ENCODE measurements at regions not wholly inside any gene's neighbourhood (a gene's known extent, or its start where the extent isn't known, plus 50 kb on each side); places are given as distances from the start of the nearest gene placed in this dataset.

DNA sequence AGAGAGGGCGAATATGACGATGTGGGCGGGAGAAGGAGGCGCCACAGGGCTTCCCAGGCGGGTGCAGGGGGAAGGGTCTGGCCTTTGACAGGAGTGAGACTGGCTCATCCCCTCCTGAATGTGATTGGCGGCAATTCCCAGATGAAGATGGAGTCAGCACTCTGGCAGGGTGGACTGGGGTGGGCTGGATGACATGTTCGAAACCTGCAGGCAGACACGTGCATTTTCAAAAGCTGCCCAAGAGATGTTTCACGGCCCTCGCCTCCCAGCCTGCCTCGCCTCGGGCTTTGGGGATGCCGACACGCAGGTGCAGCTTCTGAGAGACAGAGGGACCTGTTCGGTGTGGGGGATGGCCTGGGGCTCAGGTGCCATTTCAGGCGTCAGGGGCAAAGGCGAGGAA is 66.8 kb upstream of the AFDN start:
- no peak overlapping the region for H3K27ac ChIP-seq (ENCODE audit: low read length)
- TF ChIP-seq, protein P1, sequence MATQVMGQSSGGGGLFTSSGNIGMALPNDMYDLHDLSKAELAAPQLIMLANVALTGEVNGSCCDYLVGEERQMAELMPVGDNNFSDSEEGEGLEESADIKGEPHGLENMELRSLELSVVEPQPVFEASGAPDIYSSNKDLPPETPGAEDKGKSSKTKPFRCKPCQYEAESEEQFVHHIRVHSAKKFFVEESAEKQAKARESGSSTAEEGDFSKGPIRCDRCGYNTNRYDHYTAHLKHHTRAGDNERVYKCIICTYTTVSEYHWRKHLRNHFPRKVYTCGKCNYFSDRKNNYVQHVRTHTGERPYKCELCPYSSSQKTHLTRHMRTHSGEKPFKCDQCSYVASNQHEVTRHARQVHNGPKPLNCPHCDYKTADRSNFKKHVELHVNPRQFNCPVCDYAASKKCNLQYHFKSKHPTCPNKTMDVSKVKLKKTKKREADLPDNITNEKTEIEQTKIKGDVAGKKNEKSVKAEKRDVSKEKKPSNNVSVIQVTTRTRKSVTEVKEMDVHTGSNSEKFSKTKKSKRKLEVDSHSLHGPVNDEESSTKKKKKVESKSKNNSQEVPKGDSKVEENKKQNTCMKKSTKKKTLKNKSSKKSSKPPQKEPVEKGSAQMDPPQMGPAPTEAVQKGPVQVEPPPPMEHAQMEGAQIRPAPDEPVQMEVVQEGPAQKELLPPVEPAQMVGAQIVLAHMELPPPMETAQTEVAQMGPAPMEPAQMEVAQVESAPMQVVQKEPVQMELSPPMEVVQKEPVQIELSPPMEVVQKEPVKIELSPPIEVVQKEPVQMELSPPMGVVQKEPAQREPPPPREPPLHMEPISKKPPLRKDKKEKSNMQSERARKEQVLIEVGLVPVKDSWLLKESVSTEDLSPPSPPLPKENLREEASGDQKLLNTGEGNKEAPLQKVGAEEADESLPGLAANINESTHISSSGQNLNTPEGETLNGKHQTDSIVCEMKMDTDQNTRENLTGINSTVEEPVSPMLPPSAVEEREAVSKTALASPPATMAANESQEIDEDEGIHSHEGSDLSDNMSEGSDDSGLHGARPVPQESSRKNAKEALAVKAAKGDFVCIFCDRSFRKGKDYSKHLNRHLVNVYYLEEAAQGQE (IDR thresholded peaks at IDR 0.05; ENCODE audit: borderline replicate concordance) = no peak
- no peak for TF ChIP-seq EP300 (conservative IDR thresholded peaks at IDR 0.05; ENCODE audit: poor library complexity, severe bottlenecking)
- H3F3A ChIP-seq (ENCODE audit: insufficient read depth, low read length, poor library complexity, severe bottlenecking) = no peaks in the 10 kb centered on the region
- no peak overlapping the region for H3K4me3 ChIP-seq (ENCODE audit: low read length)
- no peaks in the 10 kb centered on the region for H3K27me3 ChIP-seq (ENCODE audit: insufficient read depth, low read depth, low read length)
- H3K9me2 ChIP-seq (ENCODE audit: insufficient read depth, low read length) = no peaks in the 10 kb centered on the region
- no peaks in the 10 kb centered on the region for H4K20me1 ChIP-seq (ENCODE audit: insufficient read depth)
- H3K9ac ChIP-seq (ENCODE audit: low read length) = no peak overlapping the region
- H2AFZ ChIP-seq (ENCODE audit: low read depth, low read length) = no peak overlapping the region
- no peaks in the 10 kb centered on the region for H3K79me2 ChIP-seq (replicated peaks; ENCODE audit: insufficient read depth, low read length)
- H3K4me2 ChIP-seq (ENCODE audit: low read length) = no peak overlapping the region
- H3K9me3 ChIP-seq (ENCODE audit: low read length) = no peaks in the 10 kb centered on the region
- H3K36me3 ChIP-seq (ENCODE audit: insufficient read depth, low read length) = no peaks in the 10 kb centered on the region

DNA sequence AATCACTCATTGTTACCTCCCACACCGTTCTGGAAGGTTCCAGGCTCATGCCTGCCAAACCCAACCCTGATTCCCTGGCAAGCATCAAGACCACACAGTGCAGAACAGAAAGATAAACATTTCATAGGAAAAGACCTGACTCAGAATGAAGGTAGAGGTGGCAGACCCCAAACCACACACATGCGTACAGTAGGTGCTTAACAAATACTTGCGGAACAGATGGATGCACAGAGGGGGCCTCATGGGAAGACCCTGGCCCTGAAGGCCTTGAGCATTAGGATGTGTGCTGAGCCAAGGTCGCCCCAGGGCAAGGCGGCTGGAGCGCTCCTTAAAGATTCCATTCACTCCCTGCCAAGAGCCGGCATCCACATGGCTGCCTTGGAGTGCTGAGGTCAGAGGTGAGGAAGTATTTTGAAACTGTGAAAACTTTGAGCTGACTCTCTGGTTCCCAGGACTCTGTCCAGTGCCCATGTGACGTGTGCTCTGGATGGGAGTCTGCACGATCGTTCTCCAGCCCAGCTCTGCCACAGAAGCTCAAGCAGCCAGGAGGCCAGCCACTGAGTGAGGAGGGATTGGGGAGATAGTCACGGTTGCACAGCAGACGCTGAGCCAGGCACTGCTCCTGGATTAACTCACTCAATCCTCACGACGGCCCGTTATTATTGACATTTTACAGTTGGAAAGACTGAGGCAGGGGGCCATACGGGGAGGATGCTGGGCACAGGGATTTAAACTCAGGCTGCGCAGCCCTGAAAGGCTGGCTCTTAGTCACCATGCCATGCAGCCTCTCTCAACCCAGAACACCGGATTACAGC is 65.5 kb upstream of the AFDN start:
- Histone ChIP-seq H3K36me3 (ENCODE audit: insufficient read depth, low read length) (no peaks in the 10 kb centered on the region), H3K79me2 (replicated peaks; ENCODE audit: insufficient read depth, low read length) (no peaks in the 10 kb centered on the region), H2AFZ (ENCODE audit: low read depth, low read length) (no peak overlapping the region), H4K20me1 (ENCODE audit: insufficient read depth) (no peaks in the 10 kb centered on the region), H3K4me2 (ENCODE audit: low read length) (no peak overlapping the region), H3K4me3 (ENCODE audit: low read length) (no peak overlapping the region), H3K9ac (ENCODE audit: low read length) (no peak overlapping the region), H3K27me3 (ENCODE audit: insufficient read depth, low read depth, low read length) (no peaks in the 10 kb centered on the region), H3K27ac (ENCODE audit: low read length) (no peak overlapping the region), H3F3A (ENCODE audit: insufficient read depth, low read length, poor library complexity, severe bottlenecking) (no peaks in the 10 kb centered on the region), H3K9me3 (ENCODE audit: low read length) (no peaks in the 10 kb centered on the region), H3K9me2 (ENCODE audit: insufficient read depth, low read length) (no peaks in the 10 kb centered on the region)
- TF ChIP-seq TAF1 (IDR thresholded peaks at IDR 0.05; ENCODE audit: low read depth) (no peak), POLR2AphosphoS5 (IDR thresholded peaks at IDR 0.05) (no peak), EZH2 (IDR thresholded peaks at IDR 0.05; ENCODE audit: borderline replicate concordance, insufficient read depth, low read length, poor library complexity, severe bottlenecking) (no peak), MXI1 (conservative IDR thresholded peaks at IDR 0.05; ENCODE audit: poor library complexity, severe bottlenecking) (no peak), SMC3 (conservative IDR thresholded peaks at IDR 0.05; ENCODE audit: poor library complexity) (no peak), RAD21 (conservative IDR thresholded peaks at IDR 0.05) (no peak), EP300 (conservative IDR thresholded peaks at IDR 0.05; ENCODE audit: poor library complexity, severe bottlenecking) (no peak)
- TF ChIP-seq, protein P2, sequence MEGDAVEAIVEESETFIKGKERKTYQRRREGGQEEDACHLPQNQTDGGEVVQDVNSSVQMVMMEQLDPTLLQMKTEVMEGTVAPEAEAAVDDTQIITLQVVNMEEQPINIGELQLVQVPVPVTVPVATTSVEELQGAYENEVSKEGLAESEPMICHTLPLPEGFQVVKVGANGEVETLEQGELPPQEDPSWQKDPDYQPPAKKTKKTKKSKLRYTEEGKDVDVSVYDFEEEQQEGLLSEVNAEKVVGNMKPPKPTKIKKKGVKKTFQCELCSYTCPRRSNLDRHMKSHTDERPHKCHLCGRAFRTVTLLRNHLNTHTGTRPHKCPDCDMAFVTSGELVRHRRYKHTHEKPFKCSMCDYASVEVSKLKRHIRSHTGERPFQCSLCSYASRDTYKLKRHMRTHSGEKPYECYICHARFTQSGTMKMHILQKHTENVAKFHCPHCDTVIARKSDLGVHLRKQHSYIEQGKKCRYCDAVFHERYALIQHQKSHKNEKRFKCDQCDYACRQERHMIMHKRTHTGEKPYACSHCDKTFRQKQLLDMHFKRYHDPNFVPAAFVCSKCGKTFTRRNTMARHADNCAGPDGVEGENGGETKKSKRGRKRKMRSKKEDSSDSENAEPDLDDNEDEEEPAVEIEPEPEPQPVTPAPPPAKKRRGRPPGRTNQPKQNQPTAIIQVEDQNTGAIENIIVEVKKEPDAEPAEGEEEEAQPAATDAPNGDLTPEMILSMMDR (IDR thresholded peaks at IDR 0.05; ENCODE audit: poor library complexity, severe bottlenecking) = no peak
- TF ChIP-seq, protein P1 (IDR thresholded peaks at IDR 0.05; ENCODE audit: borderline replicate concordance) = no peak
